GM21447 (cell line): ENCODE measurements at regions not wholly inside any gene's neighbourhood (a gene's known extent, or its start where the extent isn't known, plus 50 kb on each side); places are given as distances from the start of the nearest gene placed in this dataset.
"Not testable (repeated sequence)": the region's sequence is repeated elsewhere in the genome, so short reads cannot be mapped to it uniquely, and the experiment has no call there.

Source experiments
- ATAC-seq: cut with Tn5 transposase; IDR thresholded peaks from one replicate; pipeline ENCODE4 v1.9.1; 2021; ENCODE audit not compliant: unreplicated experiment

- no peak for ATAC-seq
Measured at GRCh38 chr1:4460651-4461050, 193.8 kb upstream of the AJAP1 start.

GRCh38 chr1:4461726-4462290 is 192.6 kb upstream of the AJAP1 start:
- no peak for ATAC-seq

GRCh38 chr1:4462831-4463484 is 191.5 kb upstream of the AJAP1 start:
- ATAC-seq = no peak

- ATAC-seq = no peak
Measured at GRCh38 chr1:4463631-4464030, 190.8 kb upstream of the AJAP1 start.

- no peak for ATAC-seq
Measured at GRCh38 chr1:4464478-4464877, 189.9 kb upstream of the AJAP1 start.

GRCh38 chr1:4467241-4467640 is 187.2 kb upstream of the AJAP1 start:
- no peak for ATAC-seq

- ATAC-seq = no peak
Measured at GRCh38 chr1:4468386-4468785, 186.0 kb upstream of the AJAP1 start.

GRCh38 chr1:4468804-4469514 is 185.4 kb upstream of the AJAP1 start:
- no peak for ATAC-seq

- ATAC-seq = no peak
Measured at GRCh38 chr1:4476394-4476793, 178.0 kb upstream of the AJAP1 start.

GRCh38 chr1:4481451-4481850 is 173.0 kb upstream of the AJAP1 start:
- no peak for ATAC-seq

- no peak for ATAC-seq
Measured at GRCh38 chr1:4482526-4482925, 171.9 kb upstream of the AJAP1 start.

GRCh38 chr1:4483021-4483625 is 171.3 kb upstream of the AJAP1 start:
- ATAC-seq = no peak

GRCh38 chr1:4485398-4485797 is 169.0 kb upstream of the AJAP1 start:
- ATAC-seq = no peak

GRCh38 chr1:4485878-4486277 is 168.5 kb upstream of the AJAP1 start:
- no peak for ATAC-seq

GRCh38 chr1:4486408-4487120 is 167.8 kb upstream of the AJAP1 start:
- no peak for ATAC-seq

- no peak for ATAC-seq
Measured at GRCh38 chr1:4488018-4488417, 166.4 kb upstream of the AJAP1 start.

GRCh38 chr1:4489486-4489885 is 164.9 kb upstream of the AJAP1 start:
- ATAC-seq = no peak

GRCh38 chr1:4489992-4490391 is 164.4 kb upstream of the AJAP1 start:
- not testable (repeated sequence) for ATAC-seq

- ATAC-seq = no peak
Measured at GRCh38 chr1:4494027-4494426, 160.4 kb upstream of the AJAP1 start.

GRCh38 chr1:4494558-4494957 is 159.9 kb upstream of the AJAP1 start:
- ATAC-seq = no peak

GRCh38 chr1:4495809-4496208 is 158.6 kb upstream of the AJAP1 start:
- ATAC-seq = no peak
